ENCODE measurements at regions not wholly inside any gene's neighbourhood (a gene's known extent, or its start where the extent isn't known, plus 50 kb on each side); places are given as distances from the start of the nearest gene placed in this dataset.

GRCh38 chr11:19576903-19577302, 135.7 kb upstream of the NAV2 start:
- no peak overlapping the region for H3K4me3 ChIP-seq (replicated peaks in 1 of 3; ENCODE audit: low read depth in 2 of 3, low read length in 3 of 3)
- Mint-ChIP-seq H3K4me1 (no peaks in the 10 kb centered on the region), H3K27ac (no peak overlapping the region), H3K4me3 (no peak overlapping the region), H3K9me3 (peaks cover 0 to under 1% (median 0%) of the 10 kb centered on the region in 7 donors), H3K36me3 (no peaks in the 10 kb centered on the region), H3K27me3 (ENCODE audit: low read depth in 3 of 3) (peaks cover 0 to 3% (median 2%) of the 10 kb centered on the region in 3 donors)
- H2AFZ ChIP-seq (ENCODE audit: insufficient read depth, low read depth, low read length, poor library complexity, severe bottlenecking), result no peak overlapping the region
- WGBS (ENCODE audit: insufficient coverage), result 78% methylated on average over 5 of the region's 6 CpGs
- TF ChIP-seq CTCF (IDR thresholded peaks at IDR 0.05), result no peak
- no peaks in the 10 kb centered on the region for H3K27me3 ChIP-seq (ENCODE audit: control insufficient read depth in 2 of 2, insufficient read depth in 2 of 2, low read length in 2 of 2)
- H3K4me1 ChIP-seq (ENCODE audit: control insufficient read depth in 1 of 2, insufficient read depth in 2 of 2, low read length in 2 of 2), result no peaks in the 10 kb centered on the region
- no peak overlapping the region for H3K4me2 ChIP-seq (replicated peaks; ENCODE audit: extremely low read depth, low read length, poor library complexity, severe bottlenecking)
- H3K9ac ChIP-seq (ENCODE audit: insufficient read depth, low read length, poor library complexity, severe bottlenecking), result no peak overlapping the region
- no peaks in the 10 kb centered on the region for H3K79me2 ChIP-seq (ENCODE audit: insufficient read depth, low read length)
- H3K36me3 ChIP-seq (replicated peaks in 1 of 2; ENCODE audit: control insufficient read depth in 1 of 2, insufficient read depth in 2 of 2, low read length in 2 of 2), result no peaks in the 10 kb centered on the region
- H3K27ac ChIP-seq (ENCODE audit: low read depth in 1 of 2, low read length in 2 of 2), result no peak overlapping the region
- no peak for DNase-seq
- intact Hi-C loops (cut with micrococcal nuclease), result no loop called here
- no peaks in the 10 kb centered on the region for H4K20me1 ChIP-seq (ENCODE audit: insufficient read depth, low read length)
- no peaks in the 10 kb centered on the region for H3K9me3 ChIP-seq (replicated peaks in 1 of 2; ENCODE audit: control insufficient read depth in 1 of 2, insufficient read depth in 1 of 2, low read length in 2 of 2)

- peaks cover 0 to 6% (median 3%) of the 10 kb centered on the region in 3 donors for H3K27me3 Mint-ChIP-seq (ENCODE audit: low read depth in 3 of 3)
These were observed 136.6 kb upstream of the NAV2 start for GRCh38 chr11:19576054-19576453.

More at GRCh38 chr11:19576054-19576453, 136.6 kb upstream of the NAV2 start:
- Mint-ChIP-seq H3K27ac (no peak overlapping the region), H3K36me3 (no peaks in the 10 kb centered on the region), H3K4me1 (no peaks in the 10 kb centered on the region), H3K9me3 (no peaks in the 10 kb centered on the region), H3K4me3 (no peak overlapping the region)
- no peaks in the 10 kb centered on the region for H3K4me1 ChIP-seq (ENCODE audit: control insufficient read depth in 1 of 2, insufficient read depth in 2 of 2, low read length in 2 of 2)
- no peak overlapping the region for H3K9ac ChIP-seq (ENCODE audit: insufficient read depth, low read length, poor library complexity, severe bottlenecking)
- no peak for TF ChIP-seq CTCF (IDR thresholded peaks at IDR 0.05)
- H3K9me3 ChIP-seq (replicated peaks in 1 of 2; ENCODE audit: control insufficient read depth in 1 of 2, insufficient read depth in 1 of 2, low read length in 2 of 2), result no peaks in the 10 kb centered on the region
- H3K27me3 ChIP-seq (ENCODE audit: control insufficient read depth in 2 of 2, insufficient read depth in 2 of 2, low read length in 2 of 2), result no peaks in the 10 kb centered on the region
- no peak overlapping the region for H3K4me3 ChIP-seq (replicated peaks in 1 of 3; ENCODE audit: low read depth in 2 of 3, low read length in 3 of 3)
- no CpG with 5 or more reads among the region's 3 CpGs for WGBS (ENCODE audit: insufficient coverage)
- no peak overlapping the region for H3K4me2 ChIP-seq (replicated peaks; ENCODE audit: extremely low read depth, low read length, poor library complexity, severe bottlenecking)
- DNase-seq, result no peak
- no peak overlapping the region for H3K27ac ChIP-seq (ENCODE audit: low read depth in 1 of 2, low read length in 2 of 2)
- no peaks in the 10 kb centered on the region for H3K36me3 ChIP-seq (replicated peaks in 1 of 2; ENCODE audit: control insufficient read depth in 1 of 2, insufficient read depth in 2 of 2, low read length in 2 of 2)
- H4K20me1 ChIP-seq (ENCODE audit: insufficient read depth, low read length), result no peaks in the 10 kb centered on the region
- intact Hi-C loops (cut with micrococcal nuclease), result no loop called here
- no peak overlapping the region for H2AFZ ChIP-seq (ENCODE audit: insufficient read depth, low read depth, low read length, poor library complexity, severe bottlenecking)
- no peaks in the 10 kb centered on the region for H3K79me2 ChIP-seq (ENCODE audit: insufficient read depth, low read length)
